Stimulated activated CD4-positive, alpha-beta T cell treated with anti-CD3 and anti-CD28 coated beads, TNF-alpha, amount 100 ng/mL, for 4 hours (primary cell): ENCODE measurements at regions not wholly inside any gene's neighbourhood (a gene's known extent, or its start where the extent isn't known, plus 50 kb on each side); places are given as distances from the start of the nearest gene placed in this dataset.
"Not testable (repeated sequence)": the region's sequence is repeated elsewhere in the genome, so short reads cannot be mapped to it uniquely, and the experiment has no call there.

Experiments used
- DNase-seq, 3 experiments: peaks; one replicate each; pipeline ENCODE4 v3.0.0-alpha.2; 2020; ENCODE audit warnings: low read depth in 3 of 3

- DNase-seq = no peak
Measured at GRCh38 chr10:94088926-94089381, 95.2 kb downstream of the PLCE1 start.

DNA sequence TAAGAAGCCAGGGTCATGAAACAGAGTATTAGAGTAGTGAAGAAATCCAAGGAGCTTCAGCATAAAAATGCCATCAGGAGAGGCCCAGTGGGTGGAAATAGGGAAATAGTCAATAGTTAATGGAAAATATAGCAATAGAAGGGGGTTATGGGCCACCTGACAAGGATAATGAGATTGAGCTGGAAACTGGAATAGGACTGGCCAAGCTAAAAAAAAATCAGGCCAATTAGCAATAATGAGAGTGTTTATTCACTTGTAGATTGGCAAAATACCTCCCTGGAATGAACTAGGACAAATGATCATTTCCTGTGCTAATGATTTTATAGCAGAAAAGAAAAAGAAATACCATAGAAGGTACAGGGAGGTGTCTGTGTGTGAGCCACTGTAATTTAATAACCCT, 97.9 kb downstream of the PLCE1 start:
- DNase-seq = no peak

GRCh38 chr10:94092848-94093247, 99.1 kb downstream of the PLCE1 start:
- no peak for DNase-seq

DNA sequence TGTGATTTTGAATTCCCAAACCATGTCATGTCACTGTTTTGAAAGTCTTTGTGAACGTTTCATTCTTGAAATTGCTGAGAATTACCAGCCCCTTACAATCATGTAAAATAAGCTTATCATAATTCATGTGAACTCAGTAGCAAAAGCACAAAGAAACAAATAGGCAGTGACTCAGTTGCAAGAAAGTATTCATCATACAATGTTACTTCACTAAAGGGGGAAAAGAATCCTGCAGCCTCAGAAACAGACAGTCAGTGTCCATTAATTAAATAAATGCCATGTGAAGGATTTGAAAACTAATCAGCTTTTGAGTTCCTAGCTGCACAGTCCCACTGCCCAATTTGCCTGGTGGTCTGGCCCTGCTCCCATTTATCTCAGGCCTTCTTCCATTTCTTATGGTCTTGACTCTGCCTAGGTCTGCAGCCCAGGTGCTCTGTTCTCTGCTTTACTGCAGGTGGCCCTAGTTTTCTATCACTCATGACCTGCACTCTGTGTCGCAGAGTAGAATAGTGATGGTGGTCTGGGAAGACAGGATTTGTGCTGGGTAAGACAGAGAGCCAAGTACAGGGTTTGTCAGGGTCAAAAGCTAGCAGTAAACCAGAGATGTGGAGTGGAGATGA, 99.7 kb downstream of the PLCE1 start:
- DNase-seq = no peak

DNA sequence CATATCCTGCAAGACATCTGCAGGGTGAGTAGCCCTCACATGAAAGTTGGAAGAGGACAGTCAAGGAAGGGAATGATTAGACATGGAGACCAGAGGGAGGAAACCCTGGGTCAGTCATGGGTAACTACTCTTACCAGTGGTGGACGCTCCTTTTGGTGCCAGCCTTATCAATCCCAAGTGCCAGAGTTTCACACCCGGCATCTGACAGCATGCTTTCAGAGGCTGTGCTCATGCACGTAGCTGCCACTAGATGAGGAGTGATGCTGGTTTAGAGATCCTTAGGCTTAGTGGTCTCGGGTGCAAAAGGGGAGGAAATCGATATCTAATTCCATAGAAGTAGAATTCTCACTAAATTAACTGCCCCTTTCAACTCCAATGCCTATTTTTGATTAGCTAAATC, 100.8 kb downstream of the PLCE1 start:
- no peak for DNase-seq

DNA sequence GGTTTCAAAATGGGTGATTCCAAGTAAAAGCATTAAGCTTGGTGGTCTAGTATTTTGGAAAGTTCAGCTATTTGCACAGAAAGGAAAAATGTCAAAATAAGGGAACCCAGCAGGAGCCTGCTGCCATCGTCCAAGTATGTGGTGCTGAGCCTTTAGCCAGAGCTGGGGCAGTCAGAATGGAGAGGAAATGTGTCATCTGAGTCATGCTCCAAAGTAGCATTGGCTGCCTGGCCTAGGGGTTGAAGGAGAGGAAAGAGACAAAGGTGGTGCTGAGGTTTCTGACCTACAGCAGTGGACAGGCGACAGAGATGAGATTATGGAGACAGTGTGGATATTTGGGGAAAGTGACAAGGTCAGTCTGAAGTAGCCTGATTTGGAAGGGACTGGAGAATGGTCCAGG, 103.9 kb downstream of the PLCE1 start:
- DNase-seq = no peak

DNA sequence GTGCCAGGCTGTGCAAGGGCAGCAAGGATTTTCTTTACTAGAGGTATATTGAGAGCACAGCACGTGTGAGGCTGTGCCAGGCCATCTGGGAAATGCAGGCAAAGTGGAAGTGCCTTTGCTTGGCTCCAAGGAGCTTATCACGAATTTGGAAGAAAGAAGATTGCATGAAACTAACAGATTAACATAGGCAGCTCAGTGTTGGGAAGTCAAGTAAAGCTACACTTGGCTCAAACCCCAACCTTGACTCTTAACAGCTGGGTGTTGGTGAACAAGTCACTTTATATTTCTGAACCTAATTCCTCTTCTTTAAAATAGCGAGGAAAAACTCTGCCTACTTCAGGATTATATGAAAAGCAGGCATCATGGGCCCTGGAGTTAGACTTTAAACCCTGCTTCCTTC, 105.2 kb downstream of the PLCE1 start:
- DNase-seq = no peak

DNA sequence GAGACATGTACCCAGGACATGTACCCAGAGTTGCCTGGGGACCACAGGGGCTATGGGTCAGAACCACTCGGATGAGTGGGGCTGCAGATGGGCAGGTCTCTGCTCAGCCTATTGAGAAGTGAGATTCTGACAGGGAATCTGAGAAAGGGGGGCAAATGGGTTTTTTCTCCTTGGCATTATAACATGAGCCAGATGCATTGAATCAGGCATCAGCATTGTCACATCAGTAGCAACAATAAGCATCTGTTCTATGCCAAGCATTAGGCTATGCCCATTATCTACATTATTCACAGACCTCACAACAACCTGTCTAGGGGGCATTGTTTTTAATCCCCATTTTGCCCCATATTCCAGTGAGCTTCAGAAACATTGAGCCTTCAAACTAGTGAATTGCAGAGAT, 108.2 kb downstream of the PLCE1 start:
- no peak for DNase-seq

DNA sequence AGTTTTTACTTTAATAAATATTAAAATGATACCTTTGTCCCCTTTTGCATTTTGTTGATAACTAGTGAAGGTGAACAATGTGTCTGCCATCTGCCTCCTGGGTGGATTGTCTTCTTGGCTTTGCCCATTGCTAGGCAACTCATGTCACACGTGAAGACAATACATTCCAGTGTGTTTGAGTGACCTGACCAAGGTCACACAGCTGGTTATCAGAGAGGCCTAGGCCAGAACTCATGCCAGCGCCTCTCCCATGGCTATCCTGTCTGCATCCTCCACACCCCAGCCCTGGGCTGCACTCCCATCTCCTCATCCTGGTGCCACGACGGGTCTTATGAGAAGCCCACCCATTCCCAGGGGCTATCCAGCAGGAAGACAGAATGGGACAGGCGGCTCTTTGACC, 108.7 kb downstream of the PLCE1 start:
- DNase-seq = no peak

DNA sequence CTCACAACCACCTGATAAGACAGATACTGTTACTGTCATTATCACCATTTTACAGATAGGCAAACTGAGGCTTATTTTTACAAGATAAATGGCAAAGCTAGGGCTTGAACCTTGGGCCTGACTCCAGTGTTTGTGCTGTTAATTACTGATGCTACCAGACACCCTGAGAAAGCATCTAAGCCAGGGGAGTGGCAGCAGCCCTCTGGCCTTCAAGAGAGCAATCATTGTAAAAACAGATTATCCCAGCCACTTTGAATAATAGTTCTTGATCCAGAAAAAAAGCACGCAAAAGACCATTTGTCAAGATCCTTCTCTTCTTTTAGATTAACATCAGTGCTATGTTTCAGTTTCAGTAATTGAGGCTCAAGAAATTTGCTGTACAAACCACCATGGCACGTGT, 109.5 kb downstream of the PLCE1 start:
- DNase-seq = no peak

DNA sequence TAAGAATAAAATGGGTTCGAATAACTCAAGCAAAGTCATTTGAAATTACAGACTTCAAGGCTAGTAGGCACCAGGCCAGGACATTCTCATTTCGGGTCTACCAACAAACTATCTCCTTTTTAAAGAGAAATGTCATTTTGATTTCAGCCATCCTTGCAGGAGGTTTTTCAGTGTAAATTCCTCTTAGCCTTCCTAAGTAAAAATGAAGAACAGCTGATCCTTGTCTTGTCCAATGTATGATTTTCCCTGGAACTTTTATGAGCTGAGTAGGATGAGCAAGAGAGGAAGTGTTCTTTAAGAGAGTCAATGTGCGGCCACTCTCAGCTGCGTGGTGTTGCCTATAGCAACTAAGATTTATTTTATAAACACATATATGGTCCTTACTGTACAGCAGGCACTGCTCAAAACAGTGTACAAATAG, 110.1 kb downstream of the PLCE1 start:
- no peak for DNase-seq

DNA sequence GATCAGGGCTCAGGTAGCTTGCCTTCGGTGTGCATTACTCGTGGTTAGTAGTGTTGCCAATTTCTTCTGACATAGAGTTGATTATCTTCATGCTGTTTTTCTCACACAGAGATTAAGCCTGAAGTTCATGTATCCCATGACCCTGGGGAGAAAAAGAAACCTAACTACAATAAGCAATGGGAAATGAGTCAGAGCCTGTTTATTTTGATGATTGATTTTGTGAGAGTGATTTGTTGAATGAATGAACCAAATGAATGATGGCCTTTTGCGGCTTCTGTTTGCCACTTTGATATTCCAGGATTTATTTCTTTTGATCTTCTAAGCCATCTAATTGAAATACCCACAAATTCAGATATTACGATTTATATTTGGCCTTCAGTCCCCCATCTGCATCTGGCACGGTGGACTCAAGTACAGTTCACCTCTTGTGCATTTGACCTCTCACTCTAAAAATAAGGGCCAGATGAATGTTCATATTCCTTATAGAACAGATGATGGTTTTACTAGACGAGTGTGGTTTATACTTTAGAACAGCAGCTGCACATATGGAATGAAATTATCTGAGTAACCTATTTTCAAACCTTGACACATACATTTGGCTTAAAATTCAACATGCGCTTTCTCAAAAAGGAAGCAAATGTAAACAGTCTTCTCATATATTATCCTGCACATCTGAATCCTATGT, 110.7 kb downstream of the PLCE1 start:
- no peak for DNase-seq

DNA sequence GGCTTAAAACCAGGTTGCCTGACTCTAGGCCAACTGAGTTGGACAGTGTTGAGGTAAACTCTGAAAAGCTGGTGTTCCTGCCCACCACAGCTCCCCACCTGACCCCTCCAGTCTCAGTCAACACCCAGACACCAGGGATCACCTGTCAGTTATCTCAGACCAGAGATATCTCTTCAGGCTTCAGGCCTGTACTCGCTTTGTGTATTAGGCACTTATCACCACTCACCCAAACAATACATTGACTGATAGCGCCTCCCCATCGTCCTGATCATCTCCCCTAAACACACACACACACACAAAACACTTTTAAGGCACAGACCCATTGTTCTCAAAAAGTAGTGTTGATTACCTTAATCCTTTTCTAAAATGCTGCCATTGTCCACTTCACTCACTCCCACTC, 111.5 kb downstream of the PLCE1 start:
- no peak for DNase-seq

GRCh38 chr10:94107191-94107590, 113.5 kb downstream of the PLCE1 start:
- DNase-seq = no peak

- DNase-seq = no peak
Measured at GRCh38 chr10:94108200-94108599, 114.5 kb downstream of the PLCE1 start.

GRCh38 chr10:94111367-94111766, 117.6 kb downstream of the PLCE1 start:
- DNase-seq = no peak

DNA sequence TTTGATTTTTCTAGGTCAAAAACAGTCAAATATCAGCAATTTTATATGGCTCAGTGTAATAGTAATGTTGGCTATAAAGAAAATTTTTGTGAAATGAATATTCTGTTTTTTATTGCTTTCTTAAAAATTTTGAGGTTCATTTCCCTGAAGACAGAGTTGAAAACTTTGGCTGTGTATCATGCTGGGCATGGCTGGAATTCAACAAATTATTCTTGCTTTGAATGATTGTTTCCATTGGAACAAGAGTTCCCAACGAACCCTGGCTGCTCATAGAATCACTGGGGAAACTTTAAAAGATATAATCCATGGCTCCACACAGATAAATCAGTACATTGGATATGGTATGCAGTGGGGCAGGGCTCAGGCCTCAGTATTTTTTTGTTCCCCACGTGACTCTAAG, 118.6 kb downstream of the PLCE1 start:
- DNase-seq = no peak

GRCh38 chr10:94115725-94116124, 122.0 kb downstream of the PLCE1 start:
- no peak for DNase-seq

DNA sequence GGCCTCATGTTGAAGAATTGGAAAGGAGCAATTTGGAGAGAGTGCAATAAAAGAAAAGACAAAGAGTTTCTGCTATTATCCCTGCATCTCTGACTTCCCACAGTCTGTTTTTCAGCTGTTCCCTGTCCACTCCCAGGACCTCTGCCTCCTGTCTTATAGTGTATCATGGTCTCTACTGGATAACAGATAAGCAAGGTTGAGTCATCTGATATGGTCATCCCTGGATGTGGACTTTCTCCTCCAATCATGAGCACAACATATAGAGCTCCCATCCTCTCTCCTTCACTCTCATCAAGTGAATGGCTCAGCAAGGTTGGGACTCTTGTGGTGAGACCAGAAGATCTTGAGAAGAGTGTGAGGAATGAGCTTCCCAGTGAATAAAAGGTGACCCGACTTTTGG, 123.1 kb downstream of the PLCE1 start:
- DNase-seq = no peak

GRCh38 chr10:94122211-94122610, 128.5 kb downstream of the PLCE1 start:
- DNase-seq = no peak

GRCh38 chr10:94123258-94123995, 129.7 kb downstream of the PLCE1 start:
- no peak for DNase-seq

DNA sequence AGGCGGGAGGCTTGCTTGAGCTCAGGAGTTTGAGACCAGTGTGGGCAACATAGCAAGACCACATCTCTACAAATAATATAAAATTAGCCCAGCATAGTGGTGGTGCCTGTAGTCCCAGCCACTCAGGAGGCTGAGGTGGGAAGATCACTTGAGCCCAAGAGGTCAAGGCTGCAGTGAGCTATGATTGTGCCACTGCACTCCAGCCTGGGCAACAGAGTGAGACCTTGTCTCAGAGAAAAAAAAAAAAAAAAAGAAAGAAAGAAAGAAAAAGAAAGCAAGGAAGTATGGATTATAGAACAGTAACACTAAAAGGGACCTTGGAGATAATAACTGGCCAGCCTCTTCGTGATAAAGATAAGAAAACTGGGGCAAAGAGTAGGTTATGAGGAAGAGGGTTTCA, 130.4 kb downstream of the PLCE1 start:
- not testable (repeated sequence) for DNase-seq

DNA sequence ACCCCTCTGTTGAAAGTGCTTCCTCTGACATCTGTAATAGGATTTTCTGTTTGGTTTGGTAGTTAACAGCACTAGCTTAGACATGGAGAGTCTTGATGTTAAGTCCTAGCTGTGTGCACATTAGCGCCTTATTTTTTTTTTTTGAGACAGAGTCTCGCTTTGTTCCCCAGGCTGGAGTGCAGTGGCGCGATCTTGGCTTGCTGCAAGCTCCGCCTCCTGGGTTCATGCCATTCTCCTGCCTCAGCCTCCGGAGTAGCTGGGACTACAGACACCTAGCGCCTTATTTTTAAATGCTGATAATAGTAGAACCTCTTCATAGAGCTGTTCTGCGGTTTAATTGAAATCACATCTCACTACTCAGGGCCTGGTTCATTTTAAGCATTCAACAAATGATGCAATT, 131.5 kb downstream of the PLCE1 start:
- DNase-seq = not testable (repeated sequence)
